HepG2 (cell line): ENCODE measurements at regions not wholly inside any gene's neighbourhood (a gene's known extent, or its start where the extent isn't known, plus 50 kb on each side); places are given as distances from the start of the nearest gene placed in this dataset.
A peak's percentile ranks its signal among the peaks of the same experiment; 100 is the strongest.

Experiments used
- ATAC-seq: fragments of 200-7000 bp; cut with Tn5 transposase; 3 replicates; pipeline ENCODE4 v1.9.1; 2020; ENCODE audit warnings: mild to moderate bottlenecking, moderate library complexity
- BruUV-seq: library from RNA; stranded (reverse); fragments of 400-500 nt; replicated peaks from 2 replicates; lab custom pipeline; 2021; lab: Mats Ljungman, UMichigan
- CTCF ChIA-PET: fragments of 300-600 bp; formaldehyde crosslinking; extraction: SDS; loops from one replicate; lab custom pipeline; 2021; ENCODE audit warnings: low total read pairs, inconsistent platforms, low intra/inter-chr PET ratio; lab: Yijun Ruan, JAX
- POLR2A ChIA-PET: fragments of 350-600 bp; sonication (Branson Sonifier 250); formaldehyde crosslinking; loops from one replicate; lab custom pipeline; 2020; ENCODE audit warnings: antibody characterized with exemption, inconsistent platforms; lab: Yijun Ruan, JAX
- DNase-seq: peaks from one replicate; pipeline ENCODE4 v3.0.0-alpha.2; 2015; ENCODE audit warnings: low spot score
- FAIRE-seq: peaks from 3 replicates; lab custom pipeline; 2011; peaks lifted over from hg19 to GRCh38; lab: Jason Lieb, UNC
- H2AFZ ChIP-seq: one replicate; pipeline ENCODE4 v1.6.1; 2011; ENCODE audit warnings: low read length, inconsistent platforms
- H3K27ac ChIP-seq: fragments of 300-600 bp; 3 replicates; pipeline ENCODE4 v1.8.0; 2011; ENCODE audit warnings: mixed run types, mild to moderate bottlenecking, mixed read lengths, low read length, inconsistent platforms; ENCODE audit not compliant: insufficient read depth; ENCODE audit errors: extremely low read length
- H3K27me3 ChIP-seq, 2 experiments: fragments of 200-600 bp in 1 of 2; 2 replicates in 1 of 2; 3 replicates in 1 of 2; pipeline versions ENCODE4 v1.6.0 to v1.8.0; 2011; ENCODE audit warnings: low read length in 2 of 2, mild to moderate bottlenecking in 2 of 2, moderate library complexity in 2 of 2, inconsistent platforms in 1 of 2; ENCODE audit not compliant: insufficient read depth in 2 of 2, control insufficient read depth in 1 of 2
- H3K36me3 ChIP-seq, 2 experiments: fragments of 200-600 bp in 1 of 2; replicated peaks in 1 of 2; 2 replicates in 1 of 2; 3 replicates in 1 of 2; pipeline versions ENCODE4 v1.5.1 to v1.8.0; 2011; ENCODE audit warnings: low read length in 2 of 2, inconsistent platforms in 1 of 2; ENCODE audit not compliant: insufficient read depth in 2 of 2, control insufficient read depth in 1 of 2
- H3K4me1 ChIP-seq: 2 replicates; pipeline ENCODE4 v1.5.1; 2012; ENCODE audit warnings: low read length, inconsistent platforms; ENCODE audit not compliant: insufficient read depth
- H3K4me2 ChIP-seq: 2 replicates; pipeline ENCODE4 v1.6.0; 2011; ENCODE audit warnings: low read depth, low read length, inconsistent platforms
- H3K4me3 ChIP-seq, 3 experiments: fragments of 200-600 bp in 1 of 3; sonication (generic), shearing (Covaris generic) in 1 of 3; replicated peaks in 1 of 3; 2 replicates each; pipeline ENCODE4 v1.5.1; 2011 to 2016; ENCODE audit warnings: low read length in 3 of 3, inconsistent platforms in 2 of 3, low read depth in 2 of 3, mild to moderate bottlenecking in 2 of 3, control low read depth in 1 of 3, mixed read lengths in 1 of 3; ENCODE audit not compliant: insufficient read depth in 1 of 3
- H3K79me2 ChIP-seq: one replicate; pipeline ENCODE4 v1.6.1; 2011; ENCODE audit warnings: low read length, inconsistent platforms; ENCODE audit not compliant: insufficient read depth
- H3K9ac ChIP-seq: 2 replicates; pipeline ENCODE4 v1.6.0; 2011; ENCODE audit warnings: mild to moderate bottlenecking, low read depth, low read length, inconsistent platforms; ENCODE audit not compliant: insufficient read depth
- H3K9me3 ChIP-seq: 2 replicates; pipeline ENCODE4 v1.5.1; 2012; ENCODE audit warnings: mild to moderate bottlenecking, low read length
- H4K20me1 ChIP-seq: 2 replicates; pipeline ENCODE4 v1.6.0; 2011; ENCODE audit warnings: inconsistent platforms, mild to moderate bottlenecking, low read length, moderate library complexity; ENCODE audit not compliant: insufficient read depth
- ATF7 ChIP-seq, 2 experiments: fragments of 450-650 bp in 1 of 2; sonication (generic) in 1 of 2; formaldehyde crosslinking in 1 of 2; IDR thresholded peaks; 2 replicates each; pipeline versions ENCODE4 v1.4.0 to v1.6.1; 2016 to 2020; ENCODE audit warnings: antibody characterized with exemption in 1 of 2, mild to moderate bottlenecking in 1 of 2, missing genetic modification reagents in 1 of 2
- BHLHE40 ChIP-seq: IDR thresholded peaks from 2 replicates; pipeline ENCODE4 v1.6.1; 2011; ENCODE audit warnings: low read length, improper control_type of control experiment
- CHD4 ChIP-seq: fragments of 200-600 bp; sonication (generic); IDR thresholded peaks from 2 replicates; pipeline ENCODE4 v1.7.0; 2017; ENCODE audit warnings: mild to moderate bottlenecking, low read length, borderline replicate concordance
- CREB1 ChIP-seq, 2 experiments: fragments of 450-650 bp in 1 of 2; IDR thresholded peaks; 2 replicates each; pipeline ENCODE4 v1.6.1; 2016 to 2017; ENCODE audit warnings: control low read depth in 1 of 2, mild to moderate bottlenecking in 1 of 2, missing compliant biosample characterization in 1 of 2, missing genetic modification characterization in 1 of 2
- FOXC1 ChIP-seq: sonication (generic); formaldehyde crosslinking; IDR thresholded peaks from 2 replicates; pipeline ENCODE4 v1.8.0; 2022; ENCODE audit warnings: mild to moderate bottlenecking, missing genetic modification reagents, borderline replicate concordance
- MTF2 ChIP-seq: sonication (generic); formaldehyde crosslinking; IDR thresholded peaks from 2 replicates; pipeline ENCODE4 v1.5.0; 2020; ENCODE audit warnings: missing genetic modification reagents, borderline replicate concordance
- PHF5A ChIP-seq: IDR thresholded peaks from one replicate; pipeline ENCODE4 v1.6.1; 2018; ENCODE audit warnings: low read depth, missing genetic modification reagents; ENCODE audit not compliant: unreplicated experiment
- ZNF350 ChIP-seq: sonication (generic); formaldehyde crosslinking; IDR thresholded peaks from 2 replicates; pipeline ENCODE4 v1.4.0; 2020; ENCODE audit warnings: mild to moderate bottlenecking, low read depth, missing genetic modification reagents, borderline replicate concordance
- ZNF790 ChIP-seq: sonication (generic); formaldehyde crosslinking; IDR thresholded peaks from 2 replicates; pipeline ENCODE4 v1.8.0; 2022; ENCODE audit warnings: missing genetic modification reagents, mild to moderate bottlenecking, borderline replicate concordance
- WGBS: methylation state at CpG from one replicate; pipeline ENCODE4 v1.1.6; 2017; ENCODE audit warnings: low lambda C conversion rate; 5-methylcytosine and 5-hydroxymethylcytosine counted together
- in situ Hi-C: cut with HindIII; loops from 2 replicates; pipeline ENCODE4 v1.10.0; 2017; ENCODE audit warnings: low pct_unique_long_range_greater_than_20kb; ENCODE audit not compliant: extremely low pct_ligation_motif_present
- intact Hi-C: fragments of 100-400 bp; cut with micrococcal nuclease; formaldehyde crosslinking; loops from one replicate; pipeline ENCODE4 v1.10.0; 2022; ENCODE audit not compliant: unreplicated experiment
- TF ChIP-seq, protein P1 (sequence below): sonication (generic); formaldehyde crosslinking; IDR thresholded peaks from 2 replicates; pipeline ENCODE4 v1.5.1; 2020; ENCODE audit warnings: mild to moderate bottlenecking, missing genetic modification reagents, borderline replicate concordance
- TF ChIP-seq, protein P2 (sequence below): IDR thresholded peaks from 2 replicates; pipeline ENCODE4 v1.6.1; 2016; ENCODE audit warnings: missing compliant biosample characterization, missing genetic modification reagents, borderline replicate concordance

DNA sequence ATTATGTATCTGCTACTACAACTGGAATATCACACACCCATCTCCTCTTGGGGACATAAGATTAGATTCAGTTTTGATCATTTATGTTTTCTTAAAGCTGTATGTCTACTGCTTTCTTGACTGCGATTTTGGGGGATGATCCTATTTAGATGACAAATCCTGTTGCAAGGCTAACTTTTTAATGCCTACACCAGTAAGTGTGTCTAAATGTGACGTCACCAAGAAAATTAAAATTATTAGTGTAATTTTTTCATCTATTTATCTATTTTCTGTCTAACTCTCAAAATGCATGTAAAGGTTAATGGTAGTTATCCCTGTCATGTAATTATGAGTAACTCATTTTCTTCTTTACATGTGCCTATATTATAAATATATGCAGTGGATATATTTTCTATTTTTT is 170.9 kb upstream of the PPFIA2 start:
- 2% methylated on average over 2 of the region's 2 CpGs for WGBS
- Histone ChIP-seq H3K9ac (no peak overlapping the region), H3K9me3 (no peaks in the 10 kb centered on the region; the same call in 1 of the 2 replicates), H3K4me3 (no peak overlapping the region), H4K20me1 (no peaks in the 10 kb centered on the region), H3K4me2 (no peak overlapping the region), H2AFZ (no peak overlapping the region), H3K79me2 (no peaks in the 10 kb centered on the region), H3K27ac (no peak overlapping the region), H3K36me3 (no peaks in the 10 kb centered on the region), H3K27me3 (no peaks in the 10 kb centered on the region), H3K4me1 (no peaks in the 10 kb centered on the region)
- no peak for FAIRE-seq
- ChIA-PET POLR2A (no interaction called here), CTCF (no interaction called here)
- TF ChIP-seq CHD4 (no peak), FOXC1 (no peak), ATF7 (IDR thresholded peaks at IDR 0.05) (peak; percentile 87), ATF7 (CRISPR knock-in tag; IDR thresholded peaks at IDR 0.05) (no peak), CREB1 (IDR thresholded peaks at IDR 0.05) (peak; percentile 94), CREB1 (CRISPR knock-in tag; IDR thresholded peaks at IDR 0.05) (no peak), ZNF350 (CRISPR knock-in tag) (no peak), BHLHE40 (no peak), MTF2 (CRISPR knock-in tag) (no peak), ZNF790 (no peak), PHF5A (CRISPR knock-in tag) (no peak)
- TF ChIP-seq, protein P1, sequence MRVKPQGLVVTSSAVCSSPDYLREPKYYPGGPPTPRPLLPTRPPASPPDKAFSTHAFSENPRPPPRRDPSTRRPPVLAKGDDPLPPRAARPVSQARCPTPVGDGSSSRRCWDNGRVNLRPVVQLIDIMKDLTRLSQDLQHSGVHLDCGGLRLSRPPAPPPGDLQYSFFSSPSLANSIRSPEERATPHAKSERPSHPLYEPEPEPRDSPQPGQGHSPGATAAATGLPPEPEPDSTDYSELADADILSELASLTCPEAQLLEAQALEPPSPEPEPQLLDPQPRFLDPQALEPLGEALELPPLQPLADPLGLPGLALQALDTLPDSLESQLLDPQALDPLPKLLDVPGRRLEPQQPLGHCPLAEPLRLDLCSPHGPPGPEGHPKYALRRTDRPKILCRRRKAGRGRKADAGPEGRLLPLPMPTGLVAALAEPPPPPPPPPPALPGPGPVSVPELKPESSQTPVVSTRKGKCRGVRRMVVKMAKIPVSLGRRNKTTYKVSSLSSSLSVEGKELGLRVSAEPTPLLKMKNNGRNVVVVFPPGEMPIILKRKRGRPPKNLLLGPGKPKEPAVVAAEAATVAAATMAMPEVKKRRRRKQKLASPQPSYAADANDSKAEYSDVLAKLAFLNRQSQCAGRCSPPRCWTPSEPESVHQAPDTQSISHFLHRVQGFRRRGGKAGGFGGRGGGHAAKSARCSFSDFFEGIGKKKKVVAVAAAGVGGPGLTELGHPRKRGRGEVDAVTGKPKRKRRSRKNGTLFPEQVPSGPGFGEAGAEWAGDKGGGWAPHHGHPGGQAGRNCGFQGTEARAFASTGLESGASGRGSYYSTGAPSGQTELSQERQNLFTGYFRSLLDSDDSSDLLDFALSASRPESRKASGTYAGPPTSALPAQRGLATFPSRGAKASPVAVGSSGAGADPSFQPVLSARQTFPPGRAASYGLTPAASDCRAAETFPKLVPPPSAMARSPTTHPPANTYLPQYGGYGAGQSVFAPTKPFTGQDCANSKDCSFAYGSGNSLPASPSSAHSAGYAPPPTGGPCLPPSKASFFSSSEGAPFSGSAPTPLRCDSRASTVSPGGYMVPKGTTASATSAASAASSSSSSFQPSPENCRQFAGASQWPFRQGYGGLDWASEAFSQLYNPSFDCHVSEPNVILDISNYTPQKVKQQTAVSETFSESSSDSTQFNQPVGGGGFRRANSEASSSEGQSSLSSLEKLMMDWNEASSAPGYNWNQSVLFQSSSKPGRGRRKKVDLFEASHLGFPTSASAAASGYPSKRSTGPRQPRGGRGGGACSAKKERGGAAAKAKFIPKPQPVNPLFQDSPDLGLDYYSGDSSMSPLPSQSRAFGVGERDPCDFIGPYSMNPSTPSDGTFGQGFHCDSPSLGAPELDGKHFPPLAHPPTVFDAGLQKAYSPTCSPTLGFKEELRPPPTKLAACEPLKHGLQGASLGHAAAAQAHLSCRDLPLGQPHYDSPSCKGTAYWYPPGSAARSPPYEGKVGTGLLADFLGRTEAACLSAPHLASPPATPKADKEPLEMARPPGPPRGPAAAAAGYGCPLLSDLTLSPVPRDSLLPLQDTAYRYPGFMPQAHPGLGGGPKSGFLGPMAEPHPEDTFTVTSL (CRISPR knock-in tag): no peak
- TF ChIP-seq, protein P2, sequence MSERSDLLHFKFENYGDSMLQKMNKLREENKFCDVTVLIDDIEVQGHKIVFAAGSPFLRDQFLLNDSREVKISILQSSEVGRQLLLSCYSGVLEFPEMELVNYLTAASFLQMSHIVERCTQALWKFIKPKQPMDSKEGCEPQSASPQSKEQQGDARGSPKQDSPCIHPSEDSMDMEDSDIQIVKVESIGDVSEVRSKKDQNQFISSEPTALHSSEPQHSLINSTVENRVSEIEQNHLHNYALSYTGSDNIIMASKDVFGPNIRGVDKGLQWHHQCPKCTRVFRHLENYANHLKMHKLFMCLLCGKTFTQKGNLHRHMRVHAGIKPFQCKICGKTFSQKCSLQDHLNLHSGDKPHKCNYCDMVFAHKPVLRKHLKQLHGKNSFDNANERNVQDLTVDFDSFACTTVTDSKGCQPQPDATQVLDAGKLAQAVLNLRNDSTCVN (CRISPR knock-in tag): no peak
- ATAC-seq: no peak
- in situ Hi-C loops: no loop called here
- intact Hi-C loops: no loop called here
- BruUV-seq: no TSS peak
- DNase-seq: no peak
